HT1080 (cell line): ENCODE measurements at regions not wholly inside any gene's neighbourhood (a gene's known extent, or its start where the extent isn't known, plus 50 kb on each side); places are given as distances from the start of the nearest gene placed in this dataset.
"Not testable (repeated sequence)": the region's sequence is repeated elsewhere in the genome, so short reads cannot be mapped to it uniquely, and the experiment has no call there.

Experiments used
- DNase-seq: peaks from one replicate; pipeline ENCODE4 v3.0.0-alpha.2; 2015; ENCODE audit warnings: low read depth

- DNase-seq: no peak
Observed at GRCh38 chr6:141254336-141254735, 878.4 kb upstream of the GJE1 start.

GRCh38 chr6:141252828-141253608 is 879.7 kb upstream of the GJE1 start:
- DNase-seq: no peak

DNA sequence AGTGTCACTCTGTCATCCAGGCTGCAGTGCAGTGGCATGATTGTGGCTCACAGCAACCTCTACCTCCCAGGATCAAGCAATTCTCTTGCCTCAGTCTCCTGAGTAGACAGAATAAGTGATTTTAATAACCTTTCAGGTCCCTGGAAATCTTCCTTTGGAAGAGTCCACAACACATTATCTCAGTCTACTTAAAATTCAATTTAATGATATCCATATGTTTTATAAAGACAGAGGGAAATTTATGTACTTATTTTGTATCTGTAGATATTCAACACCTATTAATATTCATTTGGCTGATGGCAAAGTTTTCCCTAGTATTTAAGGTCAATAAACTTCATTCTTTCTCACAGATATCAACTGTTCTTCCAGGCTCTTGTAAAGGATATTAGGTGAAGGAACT is 881.4 kb upstream of the GJE1 start:
- DNase-seq: no peak

- DNase-seq: no peak
Observed at GRCh38 chr6:141248021-141248799, 884.5 kb upstream of the GJE1 start.

DNA sequence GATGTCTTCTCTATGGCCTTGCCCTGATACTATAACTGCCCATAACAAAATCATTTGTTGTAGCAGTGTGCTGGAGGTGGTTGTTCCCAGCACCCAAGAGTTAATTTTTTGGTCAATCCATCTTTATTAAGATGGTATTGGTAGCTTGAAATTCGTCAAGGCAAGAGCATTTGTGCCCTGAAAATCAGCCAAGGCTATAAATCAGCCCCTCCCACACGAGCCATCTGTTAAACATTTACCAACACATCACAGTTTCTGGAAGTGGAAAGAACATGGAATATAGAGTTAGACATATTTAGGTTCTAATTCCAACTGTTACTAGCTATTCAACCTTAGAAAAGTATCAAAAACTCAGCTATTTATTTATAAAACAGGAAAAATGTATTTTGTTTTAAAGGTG is 888.4 kb upstream of the GJE1 start:
- no peak for DNase-seq

DNA sequence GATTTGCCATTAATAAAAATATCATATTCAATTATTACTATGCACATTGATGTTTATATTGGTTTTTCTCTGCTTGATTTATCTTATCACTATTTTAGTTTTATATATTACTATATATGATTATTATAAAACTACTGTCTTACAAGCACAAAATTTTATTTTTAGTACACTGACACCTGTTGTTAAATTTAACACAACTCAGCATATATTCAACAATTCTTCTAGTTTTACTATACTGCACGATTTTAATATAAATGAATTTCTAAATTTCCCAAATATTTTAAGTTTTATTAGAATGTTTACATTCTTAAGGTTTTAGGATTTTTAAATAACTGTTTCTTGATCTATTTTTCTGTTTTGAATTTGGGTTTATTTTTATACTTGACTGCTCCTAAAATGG is 889.8 kb upstream of the GJE1 start:
- DNase-seq: no peak

- DNase-seq: no peak
Observed at GRCh38 chr6:141229296-141229695, 903.4 kb upstream of the GJE1 start.

DNA sequence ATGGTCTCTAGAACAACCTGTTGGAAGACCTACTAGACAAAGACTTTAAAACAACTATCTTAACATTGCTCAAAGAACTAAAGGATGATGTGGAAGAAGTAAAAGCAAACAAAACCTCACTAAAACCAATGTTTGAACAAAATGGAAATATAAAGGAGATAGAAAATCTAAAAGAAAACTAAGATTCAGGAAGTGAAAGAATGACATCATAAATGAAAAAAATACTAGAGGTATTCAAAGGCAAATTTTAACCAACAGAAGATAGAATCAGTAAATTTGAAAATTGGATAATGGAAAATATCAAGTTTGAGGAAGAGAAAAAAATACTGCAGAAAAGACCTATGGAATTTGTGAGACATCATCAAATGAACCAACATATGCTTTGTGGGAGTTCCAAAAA is 914.1 kb upstream of the GJE1 start:
- DNase-seq: no peak

GRCh38 chr6:141216726-141217125 is 916.0 kb upstream of the GJE1 start:
- no peak for DNase-seq

- DNase-seq: no peak
Observed at GRCh38 chr6:141212296-141212695, 920.4 kb upstream of the GJE1 start.

GRCh38 chr6:141211845-141212244 is 920.9 kb upstream of the GJE1 start:
- no peak for DNase-seq

GRCh38 chr6:141210901-141211300 is 921.8 kb upstream of the GJE1 start:
- no peak for DNase-seq

GRCh38 chr6:141209890-141210289 is 922.8 kb upstream of the GJE1 start:
- no peak for DNase-seq

GRCh38 chr6:141208101-141208500 is 924.6 kb upstream of the GJE1 start:
- no peak for DNase-seq

DNA sequence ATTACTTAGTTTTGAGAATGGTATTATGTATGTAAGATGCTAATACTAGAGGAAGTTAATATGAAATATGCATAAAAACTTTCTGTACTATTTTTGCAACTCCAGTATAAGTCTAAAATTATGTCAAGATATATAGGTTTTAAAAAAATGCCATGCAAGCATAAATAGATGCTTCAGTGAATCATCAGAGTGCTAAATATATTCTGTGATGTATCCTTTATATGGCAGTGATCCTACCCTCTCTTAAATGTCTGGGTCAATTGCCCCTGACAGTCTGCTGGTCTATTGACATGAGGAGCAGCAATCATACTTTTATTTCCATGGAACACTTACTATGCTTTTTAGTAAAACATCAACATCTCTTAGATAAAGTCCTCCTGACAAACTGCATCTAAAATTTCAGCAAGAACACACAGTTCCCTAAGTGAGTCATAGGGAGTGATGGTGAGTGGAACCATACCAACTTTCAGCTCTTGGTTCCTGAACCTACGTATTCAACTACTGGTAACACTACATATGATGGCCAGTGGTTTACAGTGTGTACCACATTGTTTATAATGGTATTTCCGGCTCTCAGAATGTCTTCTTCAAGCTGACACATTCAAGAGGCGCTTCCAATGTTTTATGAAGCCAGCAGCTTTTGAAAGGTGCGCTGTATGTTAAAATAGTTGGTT is 928.7 kb upstream of the GJE1 start:
- peak; percentile 28 for DNase-seq

DNA sequence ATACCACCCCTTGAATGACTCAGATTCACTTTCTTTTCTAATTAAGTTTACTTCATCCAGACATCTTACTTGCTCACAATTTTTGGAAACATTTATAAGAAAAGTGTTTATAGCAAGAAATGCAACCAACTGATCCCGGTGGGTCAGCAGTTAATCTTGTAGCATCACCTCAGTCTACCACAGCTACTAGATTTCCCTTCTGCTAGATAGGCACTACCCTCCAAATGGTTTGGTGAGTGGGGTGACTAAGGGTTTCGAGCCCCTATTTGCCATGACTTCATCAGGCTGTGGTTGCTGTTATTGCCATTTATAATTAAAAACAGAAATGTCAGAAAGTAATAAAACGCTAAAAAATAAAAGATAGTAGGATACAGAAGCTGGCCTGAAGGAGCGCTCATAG is 930.1 kb upstream of the GJE1 start:
- DNase-seq: no peak

DNA sequence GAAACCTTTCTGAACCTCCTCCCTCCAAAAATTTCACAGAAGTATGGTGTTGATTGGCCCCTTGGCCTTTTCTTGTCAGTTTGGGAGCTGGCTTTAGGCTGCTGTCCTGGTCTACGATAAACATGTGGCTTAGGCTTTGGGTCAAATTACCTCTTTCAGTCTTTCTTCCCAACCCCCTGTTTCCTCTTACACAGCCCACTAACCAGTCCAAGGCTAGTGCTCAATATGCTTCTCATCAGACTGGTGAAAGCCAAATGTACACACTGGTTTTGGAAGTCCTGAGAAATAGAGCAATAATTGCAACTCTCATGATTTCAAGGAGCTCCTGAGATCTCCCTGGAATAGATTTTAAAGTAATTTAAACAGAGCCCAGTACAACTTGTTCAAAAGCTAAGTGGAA is 933.7 kb upstream of the GJE1 start:
- DNase-seq: peak; percentile 34

GRCh38 chr6:141195251-141195832 is 937.4 kb upstream of the GJE1 start:
- DNase-seq: no peak

- no peak for DNase-seq
Observed at GRCh38 chr6:141183368-141183767, 949.4 kb upstream of the GJE1 start.

- DNase-seq: not testable (repeated sequence)
Observed at GRCh38 chr6:141175458-141175857, 957.3 kb upstream of the GJE1 start.

DNA sequence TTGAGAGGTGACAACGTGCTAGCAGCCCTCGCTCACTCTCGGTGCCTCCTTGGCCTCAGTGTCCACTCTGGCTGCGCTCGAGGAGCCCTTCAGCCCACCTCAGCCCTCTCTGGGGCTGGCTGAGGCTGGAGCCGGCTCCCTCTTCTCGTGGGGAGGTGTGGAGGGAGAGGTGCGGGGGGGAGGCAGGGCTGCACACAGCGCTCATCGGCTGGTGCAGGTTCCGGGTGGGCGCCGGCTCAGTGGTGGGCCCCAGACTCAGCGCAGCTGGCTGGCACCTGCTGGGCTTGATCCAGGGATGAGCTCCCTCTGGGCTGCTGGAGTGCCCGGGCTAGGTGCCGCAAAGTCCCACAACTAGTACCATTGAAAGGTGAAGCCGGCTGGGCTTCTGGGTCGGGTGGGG is 957.8 kb upstream of the GJE1 start:
- DNase-seq: no peak

DNA sequence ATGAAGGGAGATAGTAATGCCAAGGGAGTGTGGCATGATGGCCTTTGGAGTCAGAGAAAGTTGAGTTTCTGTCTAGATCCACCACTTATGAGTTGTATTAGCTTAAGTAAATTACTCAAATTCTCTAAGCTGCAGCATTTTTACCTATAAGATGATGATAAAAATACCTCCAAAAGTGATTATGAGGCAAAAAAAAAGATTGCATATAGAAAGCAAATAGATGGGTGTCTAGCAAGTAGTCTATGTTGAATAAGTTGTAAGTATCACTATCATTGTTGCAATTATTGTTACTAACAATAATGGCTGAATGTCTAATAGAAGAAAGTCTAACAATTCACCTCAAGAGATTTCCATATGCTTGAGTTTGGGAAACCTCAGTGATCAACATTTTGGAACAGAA is 959.2 kb upstream of the GJE1 start:
- DNase-seq: no peak
